ENCODE measurements at regions not wholly inside any gene's neighbourhood (a gene's known extent, or its start where the extent isn't known, plus 50 kb on each side); places are given as distances from the start of the nearest gene placed in this dataset.

DNA sequence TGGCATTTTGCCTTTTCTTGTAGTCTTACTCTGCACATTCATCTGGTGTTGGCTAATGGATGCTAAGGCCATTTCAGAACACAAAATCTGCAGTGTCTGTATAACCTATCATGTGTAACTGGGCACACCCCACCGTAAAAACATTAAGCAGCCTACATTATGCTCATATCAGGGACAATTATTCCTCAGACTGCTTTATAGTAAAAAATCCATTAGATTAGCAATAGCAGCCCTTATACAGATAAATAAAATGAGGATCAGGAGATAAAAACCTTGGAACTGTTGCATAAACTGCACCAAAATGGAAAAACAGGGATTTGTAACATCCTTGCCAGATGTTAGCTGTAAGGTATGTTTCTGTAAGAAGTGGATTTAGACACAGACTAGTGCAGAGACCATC, 288.8 kb downstream of the HS3ST1 start:
- WGBS, 4 donors = 39 to 86% (median 80%) methylated on average over 1 of the region's 1 CpG

GRCh38 chr4:11138964-11139363, 289.7 kb downstream of the HS3ST1 start:
- no peak for DNase-seq
- intact Hi-C loops (cut with DNase I) = no loop called here
- Histone ChIP-seq H3K27me3 (no peaks in the 10 kb centered on the region), H3K36me3 (replicated peaks in 1 of 2) (no peaks in the 10 kb centered on the region), H3K4me1 (replicated peaks in 1 of 2) (no peaks in the 10 kb centered on the region), H3K4me3 (no peak overlapping the region), H3K9me3 (replicated peaks in 1 of 3) (no peaks in the 10 kb centered on the region), H3K27ac (no peak overlapping the region)
- TF ChIP-seq CTCF (IDR thresholded peaks at IDR 0.05) (no peak), POLR2A (IDR thresholded peaks at IDR 0.05) (no peak)
- 67 to 81% (median 75%) methylated on average over 1 of the region's 1 CpG for WGBS, 4 donors

More for the DNA sequence above, 288.8 kb downstream of the HS3ST1 start:
- no peaks in the 10 kb centered on the region for H3K4me1 ChIP-seq (replicated peaks in 1 of 2)
- intact Hi-C loops (cut with DNase I) = no loop called here
- no peaks in the 10 kb centered on the region for H3K36me3 ChIP-seq (replicated peaks in 1 of 2)
- H3K9me3 ChIP-seq (replicated peaks in 1 of 3) = no peaks in the 10 kb centered on the region
- no peak overlapping the region for H3K27ac ChIP-seq
- TF ChIP-seq POLR2A (IDR thresholded peaks at IDR 0.05) (no peak), CTCF (IDR thresholded peaks at IDR 0.05) (no peak)
- no peak for DNase-seq
- H3K4me3 ChIP-seq = no peak overlapping the region
- no peaks in the 10 kb centered on the region for H3K27me3 ChIP-seq

DNA sequence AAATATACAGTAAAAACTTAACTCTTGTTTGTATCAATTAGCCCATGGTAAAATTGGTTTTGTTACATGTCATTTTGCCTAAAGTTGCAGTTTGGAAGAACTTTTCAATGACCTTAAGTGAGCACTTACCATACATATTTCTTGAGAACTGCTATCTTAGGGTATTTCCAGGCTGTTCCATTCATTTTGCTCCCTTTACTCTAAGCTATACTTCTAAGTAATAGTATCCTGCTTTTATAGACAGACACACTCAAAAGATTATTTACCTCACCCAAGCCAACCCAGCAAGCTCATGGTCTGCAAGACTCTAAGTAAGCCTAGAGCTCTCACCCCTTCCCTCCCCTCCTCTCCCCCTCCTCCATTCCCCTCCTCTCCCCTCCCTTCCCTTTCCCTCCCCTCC, 294.0 kb downstream of the HS3ST1 start:
- H3K27me3 ChIP-seq = no peaks in the 10 kb centered on the region
- no peak overlapping the region for H3K27ac ChIP-seq
- DNase-seq = no peak
- H3K9me3 ChIP-seq (replicated peaks in 1 of 3) = no peaks in the 10 kb centered on the region
- no peaks in the 10 kb centered on the region for H3K4me1 ChIP-seq (replicated peaks in 1 of 2)
- no peak overlapping the region for H3K4me3 ChIP-seq
- TF ChIP-seq CTCF (IDR thresholded peaks at IDR 0.05) (no peak), POLR2A (IDR thresholded peaks at IDR 0.05) (no peak)
- intact Hi-C loops (cut with DNase I) = no loop called here
- no peaks in the 10 kb centered on the region for H3K36me3 ChIP-seq (replicated peaks in 1 of 2)

DNA sequence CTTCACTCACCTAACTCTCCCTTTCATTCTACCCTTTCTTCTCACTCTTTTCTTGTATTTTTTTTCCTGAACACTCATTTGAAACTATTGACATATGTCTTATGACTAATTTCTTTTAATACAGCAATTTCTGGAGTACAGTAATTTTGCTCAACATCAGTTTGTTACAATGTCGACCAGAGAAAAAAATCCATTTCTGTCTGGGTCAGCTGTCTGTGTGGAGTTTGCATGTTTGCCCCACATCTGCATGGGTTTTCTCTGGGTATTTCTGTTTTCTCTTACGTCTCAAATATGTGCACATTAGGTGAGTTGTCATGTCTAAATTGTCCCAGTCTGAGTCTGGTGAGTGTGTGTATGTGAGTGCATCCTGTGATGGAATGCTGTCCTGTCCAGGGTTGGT, 294.8 kb downstream of the HS3ST1 start:
- WGBS, 4 donors = 66 to 82% (median 78%) methylated on average over 2 of the region's 2 CpGs
- Histone ChIP-seq H3K4me1 (replicated peaks in 1 of 2) (no peaks in the 10 kb centered on the region), H3K27me3 (no peaks in the 10 kb centered on the region), H3K4me3 (no peak overlapping the region), H3K36me3 (replicated peaks in 1 of 2) (no peaks in the 10 kb centered on the region), H3K9me3 (replicated peaks in 1 of 3) (no peaks in the 10 kb centered on the region), H3K27ac (no peak overlapping the region)
- DNase-seq = no peak
- intact Hi-C loops (cut with DNase I) = no loop called here
- no peak for TF ChIP-seq CTCF (IDR thresholded peaks at IDR 0.05)
- no peak for TF ChIP-seq POLR2A (IDR thresholded peaks at IDR 0.05)

All from adrenal gland (tissue), 9 donors.